HG02981 (cell line): ENCODE measurements at regions not wholly inside any gene's neighbourhood (a gene's known extent, or its start where the extent isn't known, plus 50 kb on each side); places are given as distances from the start of the nearest gene placed in this dataset.
A peak's percentile ranks its signal among the peaks of the same experiment; 100 is the strongest.
"Not testable (repeated sequence)": the region's sequence is repeated elsewhere in the genome, so short reads cannot be mapped to it uniquely, and the experiment has no call there.

ENCODE experiments used
- ATAC-seq: cut with Tn5 transposase; IDR thresholded peaks from one replicate; pipeline ENCODE4 v1.9.1; 2021; ENCODE audit warnings: mild to moderate bottlenecking, moderate library complexity; ENCODE audit not compliant: unreplicated experiment

- peak; percentile 93 for ATAC-seq
Observed at GRCh38 chr2:174697255-174697654, 67.0 kb downstream of the CHRNA1 start.

DNA sequence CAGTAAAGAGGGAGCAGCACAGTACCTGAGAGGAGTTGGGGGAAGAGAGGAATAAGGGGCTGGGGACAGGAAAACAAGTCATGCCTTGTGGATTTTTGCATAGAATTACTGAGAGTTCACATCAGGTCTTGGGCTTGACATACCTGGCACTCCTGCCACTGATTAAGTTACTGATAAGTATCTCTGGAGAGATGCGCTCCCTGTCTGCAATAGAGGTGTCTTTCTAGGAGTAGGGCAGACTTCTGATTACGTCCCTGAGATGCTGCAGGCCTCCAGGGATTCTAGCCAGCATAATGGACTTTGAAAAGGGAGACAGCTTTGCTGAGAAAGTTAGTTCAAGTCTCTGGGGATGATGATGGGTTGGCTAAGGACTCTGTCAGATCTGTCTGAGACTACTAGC lies 69.4 kb downstream of the CHRNA1 start:
- ATAC-seq = no peak

DNA sequence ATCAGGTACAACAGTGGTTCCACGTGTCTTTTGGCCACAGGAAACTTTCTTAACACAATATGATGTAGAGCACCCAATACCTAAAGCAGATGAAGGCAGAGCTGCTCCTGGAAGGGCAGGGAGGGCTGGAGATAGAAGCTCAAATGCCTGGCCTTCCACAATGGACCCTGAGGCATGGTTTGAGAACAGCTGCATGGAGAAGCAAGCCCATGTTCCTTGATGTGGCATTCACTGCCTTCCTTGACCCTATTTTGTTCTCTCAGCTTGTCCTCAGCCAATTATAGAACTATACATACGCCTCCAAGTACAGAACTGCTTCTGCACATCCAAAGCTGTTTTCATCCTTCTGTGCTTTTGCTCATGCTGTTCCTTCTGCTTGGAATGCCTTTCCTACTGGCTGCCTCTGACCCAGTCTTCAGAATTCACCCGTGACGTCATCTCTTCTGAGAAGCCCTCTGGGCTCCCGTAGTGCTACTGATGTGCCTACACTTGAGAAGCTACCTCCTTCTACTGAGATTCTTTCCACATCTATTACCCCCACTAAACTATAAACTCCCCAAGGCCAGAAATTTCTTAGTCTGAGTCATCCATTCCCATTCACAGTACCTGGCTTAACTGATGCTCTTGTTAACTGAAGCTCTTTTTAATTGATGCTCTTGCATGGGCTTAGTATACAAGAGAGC lies 69.9 kb downstream of the CHRNA1 start:
- ATAC-seq = no peak

GRCh38 chr2:174693344-174693743 lies 70.9 kb downstream of the CHRNA1 start:
- no peak for ATAC-seq

DNA sequence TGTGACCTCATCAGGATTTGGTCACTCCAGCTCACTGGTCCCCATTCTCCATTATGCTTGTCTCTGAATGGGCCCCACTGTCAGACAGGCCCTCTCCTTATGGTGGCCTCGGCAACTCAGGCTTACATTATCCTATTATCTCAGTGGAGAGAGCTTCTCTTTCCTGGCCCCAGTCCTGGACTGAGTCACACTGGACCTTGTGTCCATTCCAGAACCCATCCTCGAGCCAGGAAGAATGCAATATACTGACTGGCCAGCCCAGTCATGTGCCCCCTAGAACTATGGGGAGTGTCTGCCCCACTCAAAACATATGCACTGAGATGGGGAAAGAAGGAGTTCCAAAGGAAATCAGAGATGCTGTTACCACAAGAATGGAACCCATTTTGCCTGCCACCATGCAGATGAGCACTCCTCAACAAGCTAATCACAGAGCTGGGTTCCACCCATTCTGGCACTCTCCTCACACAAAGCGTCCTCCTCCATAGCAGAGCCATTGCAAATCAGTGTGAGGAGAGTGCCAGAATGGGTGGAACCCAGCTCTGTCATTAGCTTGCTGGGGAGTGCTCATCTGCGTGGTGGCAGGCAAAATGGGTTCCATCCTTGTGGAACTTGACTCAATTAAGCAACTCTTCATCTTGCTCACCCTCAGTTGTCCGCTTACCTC lies 71.9 kb downstream of the CHRNA1 start:
- no peak for ATAC-seq

GRCh38 chr2:174691201-174691779 lies 73.0 kb downstream of the CHRNA1 start:
- no peak for ATAC-seq

- ATAC-seq = no peak
Observed at GRCh38 chr2:174690026-174690425, 74.2 kb downstream of the CHRNA1 start.

DNA sequence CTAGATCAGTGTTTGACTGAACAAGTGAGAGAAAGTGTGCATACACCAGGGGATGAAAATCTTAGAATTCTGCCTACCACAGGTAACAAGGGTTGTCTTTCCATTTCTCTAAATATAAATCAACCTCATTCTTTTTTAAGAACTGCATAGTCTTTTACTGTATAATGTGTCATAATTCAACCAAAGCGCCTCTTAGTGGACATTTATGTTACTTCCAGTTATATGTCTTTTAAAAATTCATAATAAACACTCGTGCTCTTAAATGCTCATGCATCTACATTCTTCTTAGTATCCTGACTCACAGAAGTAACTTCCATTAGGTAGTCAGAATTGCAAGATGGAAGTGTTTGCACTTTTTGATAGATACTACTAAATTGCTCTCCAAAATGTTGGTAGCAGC lies 76.2 kb downstream of the CHRNA1 start:
- ATAC-seq = no peak

DNA sequence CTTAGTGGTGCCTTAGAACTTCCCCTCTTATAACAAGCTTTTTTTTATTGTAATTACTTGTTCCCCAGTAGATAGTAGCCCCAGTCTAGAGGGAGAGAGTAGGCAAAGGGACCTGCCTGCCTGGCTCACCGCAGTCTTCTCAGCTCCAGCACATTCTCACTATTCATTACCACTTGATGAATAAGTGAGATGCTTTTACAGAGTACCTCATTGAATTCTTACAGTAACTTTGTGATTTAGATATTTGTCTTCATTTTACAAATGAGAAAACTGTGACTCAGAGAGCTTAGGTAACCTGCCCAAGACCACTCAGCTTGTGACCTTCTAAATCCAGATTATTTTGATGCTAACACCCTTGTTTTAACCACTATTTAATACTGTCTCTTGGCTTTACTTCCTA lies 77.8 kb downstream of the CHRNA1 start:
- no peak for ATAC-seq

DNA sequence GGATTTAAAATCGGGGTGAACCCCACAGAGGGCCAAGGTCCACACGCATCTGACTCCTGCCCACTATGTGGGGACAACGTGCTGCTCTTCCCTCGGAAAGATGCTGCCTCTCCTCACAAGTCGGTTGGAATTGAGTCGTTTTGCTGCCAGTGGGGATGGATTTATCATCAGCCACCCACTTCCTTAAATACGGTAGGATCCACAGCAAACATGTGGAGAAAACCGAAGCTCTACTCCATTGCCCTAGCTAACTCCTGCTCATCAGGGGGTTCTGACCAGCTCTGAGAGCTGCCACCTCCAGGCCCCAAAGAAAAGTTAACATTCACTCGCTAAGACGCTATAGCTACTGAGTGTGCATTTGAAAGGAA lies 80.9 kb downstream of the CHRNA1 start:
- peak; percentile 37 for ATAC-seq

DNA sequence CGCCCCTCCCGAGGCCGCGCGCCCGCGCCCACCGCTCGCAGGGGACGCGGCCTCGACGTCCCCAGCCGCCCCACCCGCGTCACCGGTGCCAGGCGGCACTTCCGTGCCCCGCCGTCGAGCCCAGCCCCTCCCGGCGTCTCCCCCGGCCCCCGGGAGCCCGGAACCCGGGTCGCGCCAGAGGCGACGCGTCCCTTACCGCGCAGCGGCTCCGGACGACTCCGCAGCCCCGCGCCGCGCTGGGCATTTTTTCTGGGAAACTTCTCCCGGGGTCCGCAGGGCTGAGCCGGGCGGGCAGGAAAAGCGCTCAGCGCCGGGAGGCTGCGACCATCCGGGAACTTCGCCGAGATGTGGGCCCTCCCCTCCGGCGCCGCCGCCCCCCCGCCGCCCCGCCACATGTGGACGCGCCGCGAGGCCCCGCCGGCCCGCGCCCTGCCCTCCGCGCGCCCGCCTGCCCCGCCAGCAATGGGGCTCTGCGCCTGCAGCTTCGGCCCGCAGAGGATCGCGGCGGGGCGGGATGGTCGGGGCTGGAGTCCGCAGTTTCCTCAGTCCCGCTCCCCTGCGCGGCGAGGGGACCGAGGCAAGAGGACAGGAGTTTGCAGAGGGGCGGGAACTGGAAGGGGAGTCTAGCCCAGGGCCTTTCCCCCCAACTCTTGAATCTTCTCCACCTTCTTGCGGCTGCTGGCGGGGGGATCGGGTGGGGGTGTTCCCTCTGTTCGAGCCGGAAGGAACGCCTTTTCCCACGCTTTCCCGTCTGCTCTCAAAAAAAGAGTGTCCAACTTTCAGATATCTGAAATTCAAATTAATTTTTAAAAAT lies 81.5 kb downstream of the CHRNA1 start:
- peak; percentile 56 for ATAC-seq

DNA sequence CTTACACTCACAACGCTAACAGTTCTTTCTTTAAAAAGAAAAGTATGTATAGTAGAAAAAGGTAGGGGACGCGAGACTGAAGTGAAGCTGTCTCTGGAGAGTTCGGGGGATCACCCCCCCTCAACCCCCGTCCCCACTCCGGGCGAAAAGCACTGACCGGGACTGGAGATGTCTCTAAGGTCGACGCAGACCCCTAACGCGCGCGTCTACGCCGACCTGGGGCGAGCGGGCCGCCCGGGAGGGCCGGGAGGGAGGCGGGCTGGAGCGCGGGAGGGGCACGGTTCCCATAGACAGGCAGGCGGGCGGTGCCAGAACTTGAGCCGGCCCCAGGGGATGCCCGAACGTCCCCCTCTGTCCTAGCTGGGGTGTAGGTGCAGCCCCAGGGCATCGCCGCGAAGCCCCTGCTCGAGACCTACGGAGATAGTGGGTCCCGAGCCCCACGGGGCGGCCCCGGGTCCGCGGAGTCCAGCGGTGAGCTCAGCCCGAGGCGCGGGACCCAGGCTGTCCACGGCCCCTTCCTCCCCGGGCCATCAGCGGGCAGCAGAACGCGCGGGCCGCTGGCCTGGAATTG lies 82.2 kb downstream of the CHRNA1 start:
- peak; percentile 40 for ATAC-seq

DNA sequence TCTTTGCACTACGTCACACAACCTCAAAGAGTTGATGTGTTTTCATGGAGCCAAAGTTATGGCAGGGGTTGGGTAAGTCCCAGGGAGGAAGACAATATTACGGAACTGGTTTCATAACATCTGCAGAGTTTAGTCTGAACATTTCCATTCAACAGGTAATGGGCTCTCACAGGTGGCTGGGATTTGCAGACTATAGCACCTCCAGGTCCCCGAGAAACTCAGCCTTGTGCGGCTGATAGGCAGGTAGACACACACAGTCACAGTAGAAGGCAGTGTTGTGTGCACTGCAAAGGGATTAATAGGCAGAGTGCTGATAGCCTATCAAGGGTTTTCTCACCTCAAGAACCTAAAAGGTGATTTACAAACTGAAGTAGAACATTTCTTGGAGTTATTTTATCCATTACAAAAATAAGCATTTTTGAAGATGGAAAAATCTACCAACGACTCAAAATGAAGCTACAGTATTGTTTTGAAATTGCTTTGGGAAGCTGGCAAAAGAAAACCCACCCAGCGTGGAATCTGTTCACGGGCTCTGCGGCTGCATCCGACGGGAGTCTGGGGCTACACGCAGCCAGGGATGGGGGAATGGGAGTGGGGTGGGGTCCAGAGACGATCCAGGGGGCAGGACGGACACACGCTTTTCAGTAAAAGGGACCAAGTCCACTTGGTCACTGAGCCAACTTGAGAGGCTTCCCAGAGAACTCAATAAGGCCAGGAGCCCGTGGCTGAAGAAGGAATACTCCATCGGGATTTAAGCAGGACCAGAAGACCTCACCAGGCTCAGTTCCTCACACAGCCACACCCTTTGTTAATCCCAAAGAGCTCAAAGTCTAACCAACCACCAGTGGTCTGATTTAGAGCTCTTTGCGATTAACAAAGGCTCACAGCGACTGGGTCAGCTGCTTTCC lies 82.9 kb downstream of the CHRNA1 start:
- peak; percentile 11 for ATAC-seq

GRCh38 chr2:174680221-174680620 lies 82.6 kb upstream of the WIPF1 start:
- ATAC-seq = no peak

DNA sequence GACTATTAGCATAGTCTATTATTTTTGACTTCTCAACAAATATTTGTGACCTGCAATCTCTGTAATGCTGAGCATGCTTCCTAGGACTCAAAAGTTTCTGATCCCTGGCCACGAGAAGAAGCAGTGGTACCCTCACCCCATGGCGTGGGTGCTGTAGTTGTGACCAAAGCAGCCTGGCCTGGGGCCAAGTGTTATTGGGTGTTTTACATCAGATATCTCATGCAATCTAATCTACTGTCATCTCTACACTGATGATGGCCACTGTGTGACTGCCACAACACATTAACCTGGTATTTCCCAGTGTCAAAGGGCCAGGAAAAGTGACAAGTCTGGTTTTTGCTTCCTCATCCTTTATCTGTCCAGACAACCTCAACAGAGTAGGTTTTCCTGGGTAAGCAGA lies 80.8 kb upstream of the WIPF1 start:
- ATAC-seq = no peak

DNA sequence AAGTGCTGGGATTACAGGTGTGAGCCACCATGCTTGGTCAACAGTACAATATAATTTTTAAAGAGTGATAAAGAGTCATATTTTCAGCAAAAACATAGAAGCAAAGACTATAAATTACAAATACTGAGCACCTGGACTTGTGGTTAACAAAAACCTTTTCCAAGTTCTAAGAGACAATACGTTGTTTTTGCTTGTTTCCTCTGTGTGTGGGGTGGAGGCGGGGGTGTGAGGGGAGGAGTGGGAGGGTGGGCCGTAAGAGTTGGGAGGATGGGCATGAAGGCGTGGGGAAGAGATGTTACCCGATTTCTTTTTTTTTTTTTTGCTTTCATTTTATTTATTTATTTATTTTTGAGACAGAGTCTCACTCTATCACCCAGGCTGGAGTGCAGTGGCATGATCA lies 78.0 kb upstream of the WIPF1 start:
- ATAC-seq = no peak

DNA sequence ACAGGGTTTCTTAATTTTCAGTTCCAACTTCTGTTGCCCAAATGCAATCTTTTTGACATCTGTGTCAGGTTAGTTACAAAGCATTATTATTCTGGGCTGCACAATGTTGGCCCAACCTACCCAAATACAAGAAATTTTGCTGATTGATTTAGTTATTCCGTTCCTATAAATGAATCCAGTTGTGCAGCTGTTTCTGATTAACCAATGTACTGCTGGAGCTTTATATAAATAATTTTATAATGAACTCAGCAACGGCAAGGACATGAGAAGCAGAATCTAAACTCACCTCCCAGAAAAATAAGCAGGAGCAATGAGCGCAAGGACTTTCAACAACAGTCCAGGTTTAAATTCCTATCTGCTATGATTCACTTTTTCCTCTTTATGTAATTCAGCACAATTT lies 76.3 kb upstream of the WIPF1 start:
- no peak for ATAC-seq

GRCh38 chr2:174673440-174673839 lies 75.8 kb upstream of the WIPF1 start:
- ATAC-seq = no peak

DNA sequence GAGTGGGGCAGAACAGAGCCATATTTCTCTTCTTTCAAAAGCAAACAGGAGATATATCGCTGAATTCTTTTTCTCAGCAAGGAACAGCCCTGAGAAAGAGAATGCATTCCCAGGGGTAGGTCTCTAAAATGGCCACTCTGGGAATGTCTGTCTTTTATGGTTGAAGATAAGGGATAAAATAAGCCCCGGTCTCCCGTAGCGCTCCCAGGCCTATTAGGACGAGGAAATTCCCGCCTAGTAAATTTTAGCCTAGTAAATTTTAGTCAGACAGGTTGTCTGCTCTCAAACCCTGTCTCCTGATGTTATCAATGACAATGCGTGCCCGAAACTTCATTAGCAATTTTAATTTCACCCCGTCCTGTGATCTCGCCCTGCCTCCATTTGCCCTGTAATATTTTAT lies 73.9 kb upstream of the WIPF1 start:
- not testable (repeated sequence) for ATAC-seq

DNA sequence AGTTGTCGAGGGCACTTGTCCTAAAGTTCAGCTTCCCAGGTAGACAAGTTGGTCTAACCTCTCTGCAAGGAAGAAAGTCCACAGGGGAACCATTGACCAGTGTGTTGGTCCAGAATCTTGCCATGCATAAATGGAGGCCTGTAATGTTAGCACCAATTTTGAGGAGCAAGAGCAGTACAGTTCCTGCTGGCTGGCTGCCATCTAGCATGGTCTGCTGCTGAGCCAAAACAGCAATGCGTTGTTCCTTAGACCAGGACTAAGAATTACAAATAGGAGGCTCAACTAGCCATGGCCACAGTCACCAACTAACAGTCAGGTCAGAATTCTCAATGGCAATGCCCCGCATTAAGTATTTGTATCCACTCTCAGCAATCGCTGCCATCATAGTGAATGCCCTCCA lies 72.8 kb upstream of the WIPF1 start:
- ATAC-seq = no peak
